H1 (cell line): ENCODE measurements at regions not wholly inside any gene's neighbourhood (a gene's known extent, or its start where the extent isn't known, plus 50 kb on each side); places are given as distances from the start of the nearest gene placed in this dataset.

Experiments
- CTCF ChIA-PET: fragments of 300-600 bp; sonication (Branson Sonifier 250); formaldehyde crosslinking; loops from one replicate; lab custom pipeline; 2021; ENCODE audit not compliant: partially characterized antibody; lab: Charles Lee
- POLR2A ChIA-PET: fragments of 300-600 bp; sonication (Branson Sonifier 250); formaldehyde crosslinking; loops from one replicate; lab custom pipeline; 2021; ENCODE audit warnings: inconsistent platforms; ENCODE audit not compliant: partially characterized antibody; lab: Charles Lee
- DNase-seq, 2 experiments: peaks; one replicate each; pipeline versions ENCODE4 v3.0.0 to v3.0.0-alpha.2; 2010 to 2022; ENCODE audit warnings: low spot score in 2 of 2, low read depth in 1 of 2, mixed read lengths in 1 of 2
- FAIRE-seq: peaks from 2 replicates; lab custom pipeline; 2011; peaks lifted over from hg19 to GRCh38; lab: Jason Lieb, UNC
- H2AFZ ChIP-seq: 2 replicates; pipeline ENCODE4 v1.8.1; 2012; ENCODE audit warnings: low read length, inconsistent platforms
- H2AK5ac ChIP-seq: 2 replicates; pipeline ENCODE4 v1.6.1; 2013; ENCODE audit warnings: low read depth, low read length
- H2BK120ac ChIP-seq: replicated peaks from 2 replicates; pipeline ENCODE3; 2013; ENCODE audit warnings: low read depth, low read length, inconsistent platforms
- H2BK12ac ChIP-seq: 2 replicates; pipeline ENCODE4 v1.6.1; 2013; ENCODE audit warnings: low read depth, low read length
- H2BK15ac ChIP-seq: 2 replicates; pipeline ENCODE4 v1.6.1; 2013; ENCODE audit warnings: low read length
- H2BK20ac ChIP-seq: 2 replicates; pipeline ENCODE4 v1.6.1; 2013; ENCODE audit warnings: low read length
- H2BK5ac ChIP-seq: 2 replicates; pipeline ENCODE4 v1.6.1; 2013; ENCODE audit warnings: low read depth, low read length
- H3K14ac ChIP-seq: 2 replicates; pipeline ENCODE4 v1.6.1; 2013; ENCODE audit warnings: inconsistent platforms; ENCODE audit not compliant: insufficient read length
- H3K18ac ChIP-seq: 2 replicates; pipeline ENCODE4 v1.6.1; 2013; ENCODE audit warnings: low read length; ENCODE audit errors: extremely low read depth
- H3K23ac ChIP-seq: 2 replicates; pipeline ENCODE4 v1.6.1; 2013; ENCODE audit warnings: inconsistent platforms; ENCODE audit not compliant: insufficient read length
- H3K23me2 ChIP-seq: 2 replicates; pipeline ENCODE4 v1.6.1; 2013; ENCODE audit warnings: low read depth, low read length
- H3K27ac ChIP-seq: 2 replicates; pipeline ENCODE4 v1.6.1; 2011; ENCODE audit warnings: low read depth, low read length, inconsistent platforms
- H3K27me3 ChIP-seq, 4 experiments: replicated peaks in 1 of 4; 1 replicate in 1 of 4; 2 replicates in 3 of 4; pipeline versions ENCODE4 v1.6.1 to v1.8.1; 2011 to 2013; ENCODE audit warnings: low read length in 3 of 4, mild to moderate bottlenecking in 3 of 4, inconsistent platforms in 2 of 4, mixed read lengths in 2 of 4, moderate library complexity in 1 of 4; ENCODE audit not compliant: control insufficient read depth in 3 of 4, insufficient read depth in 3 of 4; ENCODE audit errors: extremely low read depth in 1 of 4
- H3K36me3 ChIP-seq, 4 experiments: 2 replicates each; pipeline versions ENCODE4 v1.6.1 to v1.8.1; 2011 to 2013; ENCODE audit warnings: mild to moderate bottlenecking in 4 of 4, low read length in 3 of 4, moderate library complexity in 2 of 4, control low read depth in 1 of 4, inconsistent platforms in 1 of 4; ENCODE audit not compliant: insufficient read depth in 4 of 4, control insufficient read depth in 2 of 4
- H3K4ac ChIP-seq: replicated peaks from 2 replicates; pipeline ENCODE3; 2013; ENCODE audit warnings: low read length, low read depth, mixed read lengths, inconsistent platforms; ENCODE audit not compliant: insufficient read length
- H3K4me1 ChIP-seq, 4 experiments: replicated peaks in 1 of 4; 1 replicate in 1 of 4; 2 replicates in 3 of 4; pipeline versions ENCODE4 v1.6.1 to v1.8.1; 2011 to 2013; ENCODE audit warnings: low read length in 3 of 4, inconsistent platforms in 2 of 4, mixed read lengths in 1 of 4; ENCODE audit not compliant: insufficient read depth in 4 of 4, control insufficient read depth in 3 of 4
- H3K4me2 ChIP-seq, 2 experiments: 2 replicates each; pipeline versions ENCODE4 v1.6.1 to v1.8.1; 2011 to 2013; ENCODE audit warnings: low read depth in 2 of 2, low read length in 2 of 2, control low read depth in 1 of 2, inconsistent platforms in 1 of 2, mild to moderate bottlenecking in 1 of 2; ENCODE audit not compliant: insufficient read depth in 1 of 2
- H3K4me3 ChIP-seq, 4 experiments: fragments of 200-600, 300-600 bp in 1 of 4; sonication (generic), shearing (Covaris generic), sonication (Bioruptor Twin) in 1 of 4; 2 replicates each; pipeline versions ENCODE4 v1.5.1 to v1.8.1; 2011 to 2016; ENCODE audit warnings: low read length in 4 of 4, low read depth in 3 of 4, control low read depth in 2 of 4, inconsistent platforms in 2 of 4, mild to moderate bottlenecking in 2 of 4, mixed read lengths in 1 of 4, moderate library complexity in 1 of 4; ENCODE audit not compliant: insufficient read depth in 2 of 4; ENCODE audit errors: extremely low read depth in 1 of 4
- H3K56ac ChIP-seq: replicated peaks from 2 replicates; pipeline ENCODE3; 2013; ENCODE audit warnings: low read depth, mild to moderate bottlenecking, mixed read lengths, low read length, inconsistent platforms; ENCODE audit not compliant: insufficient read length
- H3K79me1 ChIP-seq: 2 replicates; pipeline ENCODE4 v1.6.1; 2013; ENCODE audit warnings: low read depth, low read length, control low read depth
- H3K79me2 ChIP-seq, 2 experiments: 2 replicates each; pipeline versions ENCODE4 v1.6.1 to v1.8.1; 2012 to 2013; ENCODE audit warnings: low read length in 2 of 2, mild to moderate bottlenecking in 2 of 2, inconsistent platforms in 1 of 2; ENCODE audit not compliant: insufficient read depth in 2 of 2, control insufficient read depth in 1 of 2
- H3K9ac ChIP-seq, 4 experiments: replicated peaks in 1 of 4; 1 replicate in 1 of 4; 2 replicates in 3 of 4; pipeline versions ENCODE4 v1.6.1 to v1.8.1; 2011 to 2013; ENCODE audit warnings: low read depth in 3 of 4, low read length in 3 of 4, control low read depth in 2 of 4, mild to moderate bottlenecking in 2 of 4, moderate library complexity in 2 of 4, inconsistent platforms in 1 of 4; ENCODE audit errors: extremely low read depth in 1 of 4
- H3K9me3 ChIP-seq, 2 experiments: 2 replicates each; pipeline versions ENCODE4 v1.6.1 to v1.8.1; 2012 to 2013; ENCODE audit warnings: mild to moderate bottlenecking in 2 of 2, moderate library complexity in 2 of 2, control low read depth in 1 of 2, inconsistent platforms in 1 of 2, low read depth in 1 of 2, low read length in 1 of 2, mixed read lengths in 1 of 2; ENCODE audit not compliant: insufficient read depth in 2 of 2
- H4K20me1 ChIP-seq, 2 experiments: replicated peaks in 1 of 2; 2 replicates each; pipeline versions ENCODE3 to v1.8.1; 2011 to 2013; ENCODE audit warnings: inconsistent platforms in 2 of 2, low read length in 2 of 2, mild to moderate bottlenecking in 1 of 2; ENCODE audit not compliant: insufficient read depth in 2 of 2, control insufficient read depth in 1 of 2
- H4K5ac ChIP-seq: 2 replicates; pipeline ENCODE4 v1.6.1; 2013; ENCODE audit warnings: low read length, low read depth, mixed read lengths, inconsistent platforms; ENCODE audit not compliant: insufficient read length
- H4K8ac ChIP-seq: 2 replicates; pipeline ENCODE4 v1.8.0; 2013; ENCODE audit warnings: mild to moderate bottlenecking, moderate library complexity, low read length, inconsistent platforms; ENCODE audit not compliant: insufficient read depth; ENCODE audit errors: extremely low read depth
- H4K91ac ChIP-seq: replicated peaks from 2 replicates; pipeline ENCODE3; 2013; ENCODE audit warnings: low read length, mixed read lengths, inconsistent platforms; ENCODE audit not compliant: insufficient read length
- ASH2L ChIP-seq: fragments of 200-600, 300-600 bp; sonication (generic); IDR thresholded peaks from one replicate; pipeline ENCODE4 v1.7.1; 2017; ENCODE audit warnings: low read length
- CHD1 ChIP-seq: IDR thresholded peaks from 2 replicates; pipeline ENCODE4 v1.6.1; 2012; ENCODE audit warnings: low read depth, low read length, improper control_type of control experiment
- KDM5A ChIP-seq: fragments of 200-600 bp; IDR thresholded peaks from 2 replicates; pipeline ENCODE4 v1.7.1; 2012; ENCODE audit warnings: mild to moderate bottlenecking, low read length, inconsistent platforms, mixed read lengths
- PHF8 ChIP-seq: fragments of 200-600 bp; sonication (generic); conservative IDR thresholded peaks from 2 replicates; pipeline ENCODE4 v1.7.1; 2012; ENCODE audit warnings: low read depth, mild to moderate bottlenecking, inconsistent platforms, low read length, moderate library complexity
- RBBP5 ChIP-seq: IDR thresholded peaks from 2 replicates; pipeline ENCODE4 v1.7.1; 2012; ENCODE audit warnings: low read depth, mild to moderate bottlenecking, inconsistent platforms, low read length, moderate library complexity, borderline replicate concordance
- SIN3A ChIP-seq, 2 experiments: IDR thresholded peaks in 1 of 2; conservative IDR thresholded peaks in 1 of 2; 2 replicates each; pipeline ENCODE4 v1.6.1; 2011 to 2012; ENCODE audit warnings: low read length in 2 of 2, improper control_type of control experiment in 1 of 2, low read depth in 1 of 2, mild to moderate bottlenecking in 1 of 2
- SP4 ChIP-seq: IDR thresholded peaks from 2 replicates; pipeline ENCODE4 v1.6.1; 2012; ENCODE audit warnings: low read length, inconsistent platforms
- TAF1 ChIP-seq: IDR thresholded peaks from 2 replicates; pipeline ENCODE4 v1.6.1; 2011; ENCODE audit warnings: mild to moderate bottlenecking, low read depth, low read length
- TCF12 ChIP-seq: IDR thresholded peaks from 2 replicates; pipeline ENCODE4 v1.6.1; 2011; ENCODE audit warnings: low read depth, mild to moderate bottlenecking, low read length
- ZNF274 ChIP-seq: IDR thresholded peaks from 2 replicates; pipeline ENCODE4 v1.7.0; 2012; ENCODE audit warnings: low read length, borderline replicate concordance; ENCODE audit errors: extremely low read depth
- WGBS, 2 experiments: shearing (Covaris generic) in 1 of 2; methylation state at CpG; one replicate each; pipeline versions ENCODE4 v1.1.6 to v1.1.7; 2013 to 2015; ENCODE audit warnings: low lambda C conversion rate in 2 of 2, mixed read lengths in 2 of 2, inconsistent platforms in 1 of 2, low coverage in 1 of 2, missing lambda C conversion rate in 1 of 2; ENCODE audit not compliant: insufficient replicate concordance in 2 of 2, insufficient coverage in 1 of 2, insufficient read length in 1 of 2; ENCODE audit errors: extremely low coverage in 1 of 2, missing lambda C conversion rate in 1 of 2; 5-methylcytosine and 5-hydroxymethylcytosine counted together
- TF ChIP-seq, protein P1 (sequence below): IDR thresholded peaks from 2 replicates; pipeline ENCODE4 v1.6.1; 2012; ENCODE audit warnings: inconsistent platforms
- TF ChIP-seq, protein P2 (sequence below): IDR thresholded peaks from 2 replicates; pipeline ENCODE4 v1.6.1; 2012; ENCODE audit warnings: low read length, inconsistent platforms

DNA sequence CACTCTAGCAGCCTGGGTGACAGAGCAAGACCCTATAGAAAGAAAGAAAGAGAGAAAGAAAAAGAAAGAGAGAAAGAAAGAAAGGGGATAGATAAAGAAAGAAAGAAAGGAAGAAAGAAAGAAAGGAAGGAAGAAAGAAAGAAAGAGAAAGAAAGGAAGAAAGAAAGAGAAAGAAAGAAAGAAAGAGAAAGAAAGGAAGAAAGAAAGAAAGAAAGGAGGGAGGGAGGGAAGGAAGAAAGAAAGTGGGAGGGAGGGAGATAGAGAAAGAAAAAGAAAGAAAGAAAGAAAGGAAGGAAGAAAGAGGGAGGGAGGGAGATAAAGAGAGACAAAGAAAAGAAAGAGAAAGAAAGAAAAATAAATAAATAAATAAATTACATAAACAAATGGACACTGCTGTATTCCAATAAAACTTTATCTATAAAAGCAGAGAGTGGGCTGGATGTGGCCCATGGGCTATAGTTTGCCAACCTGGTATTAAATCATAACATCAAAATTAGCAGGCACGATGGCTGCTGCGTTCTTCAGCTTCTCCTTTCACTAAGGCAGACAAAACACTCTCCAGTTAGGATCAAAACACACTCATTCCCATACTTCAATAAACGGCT lies 165.0 kb downstream of the ZNF674 start:
- H4K20me1 ChIP-seq, result no peaks in the 10 kb centered on the region
- H2BK15ac ChIP-seq, result no peak overlapping the region
- no peak overlapping the region for H2AFZ ChIP-seq
- H3K9ac ChIP-seq, result no peak overlapping the region
- H2BK5ac ChIP-seq, result no peak overlapping the region
- CTCF ChIA-PET, result interaction anchor here (1.8 kb wide), 1 partner anchor 28 kb away, joined by 9 read pairs; no protein-coding TSS in a partner anchor
- no peak for FAIRE-seq
- no peaks in the 10 kb centered on the region for H3K36me3 ChIP-seq
- 92% methylated on average over 3 of the region's 3 CpGs; no CpG with 5 or more reads in 1 of the 2 experiments for WGBS, 2 experiments
- no peak overlapping the region for H4K8ac ChIP-seq
- H3K23ac ChIP-seq, result no peak overlapping the region
- no peaks in the 10 kb centered on the region for H3K23me2 ChIP-seq
- H3K9me3 ChIP-seq, result no peaks in the 10 kb centered on the region
- no peak overlapping the region for H3K14ac ChIP-seq
- H3K4me3 ChIP-seq, result no peak overlapping the region
- H3K4me1 ChIP-seq, result peaks cover 0 to 2% (median under 1%) of the 10 kb centered on the region in 4 experiments; a peak in 4 of 7 replicates
- no peaks in the 10 kb centered on the region for H3K79me1 ChIP-seq
- H2BK20ac ChIP-seq, result no peak overlapping the region
- no peaks in the 10 kb centered on the region for H3K27me3 ChIP-seq
- no peak overlapping the region for H2AK5ac ChIP-seq
- no peak overlapping the region for H4K5ac ChIP-seq
- DNase-seq, result no peak
- H3K4me2 ChIP-seq, result no peak overlapping the region
- no peak overlapping the region for H3K18ac ChIP-seq
- H3K56ac ChIP-seq, result no peak overlapping the region
- no peak overlapping the region for H3K27ac ChIP-seq
- H3K4ac ChIP-seq, result no peak overlapping the region
- H4K91ac ChIP-seq, result no peak overlapping the region
- H2BK120ac ChIP-seq, result no peak overlapping the region
- H3K79me2 ChIP-seq, result no peaks in the 10 kb centered on the region
- POLR2A ChIA-PET, result no interaction called here
- H2BK12ac ChIP-seq, result no peak overlapping the region
- TF ChIP-seq, protein P1, sequence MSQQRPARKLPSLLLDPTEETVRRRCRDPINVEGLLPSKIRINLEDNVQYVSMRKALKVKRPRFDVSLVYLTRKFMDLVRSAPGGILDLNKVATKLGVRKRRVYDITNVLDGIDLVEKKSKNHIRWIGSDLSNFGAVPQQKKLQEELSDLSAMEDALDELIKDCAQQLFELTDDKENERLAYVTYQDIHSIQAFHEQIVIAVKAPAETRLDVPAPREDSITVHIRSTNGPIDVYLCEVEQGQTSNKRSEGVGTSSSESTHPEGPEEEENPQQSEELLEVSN, result no peak
- TF ChIP-seq, protein P2, sequence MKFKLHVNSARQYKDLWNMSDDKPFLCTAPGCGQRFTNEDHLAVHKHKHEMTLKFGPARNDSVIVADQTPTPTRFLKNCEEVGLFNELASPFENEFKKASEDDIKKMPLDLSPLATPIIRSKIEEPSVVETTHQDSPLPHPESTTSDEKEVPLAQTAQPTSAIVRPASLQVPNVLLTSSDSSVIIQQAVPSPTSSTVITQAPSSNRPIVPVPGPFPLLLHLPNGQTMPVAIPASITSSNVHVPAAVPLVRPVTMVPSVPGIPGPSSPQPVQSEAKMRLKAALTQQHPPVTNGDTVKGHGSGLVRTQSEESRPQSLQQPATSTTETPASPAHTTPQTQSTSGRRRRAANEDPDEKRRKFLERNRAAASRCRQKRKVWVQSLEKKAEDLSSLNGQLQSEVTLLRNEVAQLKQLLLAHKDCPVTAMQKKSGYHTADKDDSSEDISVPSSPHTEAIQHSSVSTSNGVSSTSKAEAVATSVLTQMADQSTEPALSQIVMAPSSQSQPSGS, result no peak
- TF ChIP-seq PHF8, result no peak
- TF ChIP-seq KDM5A, result no peak
- TF ChIP-seq TCF12, result no peak
- TF ChIP-seq RBBP5, result no peak
- TF ChIP-seq SIN3A (conservative IDR thresholded peaks at IDR 0.05 in 1 of 2, IDR thresholded peaks at IDR 0.05 in 1 of 2; ENCODE audit: low read depth in 1 of 2, low read length in 2 of 2), result no peak
- no peak for TF ChIP-seq ASH2L
- TF ChIP-seq SP4, result no peak
- TF ChIP-seq TAF1, result no peak
- TF ChIP-seq ZNF274, result no peak
- no peak for TF ChIP-seq CHD1
